H1 (cell line): ENCODE measurements at regions not wholly inside any gene's neighbourhood (a gene's known extent, or its start where the extent isn't known, plus 50 kb on each side); places are given as distances from the start of the nearest gene placed in this dataset.

Source experiments
- BCL11A ChIP-seq, 2 experiments: IDR thresholded peaks; one replicate each; pipeline ENCODE4 v1.6.1; 2011; ENCODE audit warnings: low read depth in 2 of 2, low read length in 2 of 2, mild to moderate bottlenecking in 2 of 2
- CREB1 ChIP-seq: IDR thresholded peaks from 2 replicates; pipeline ENCODE4 v1.6.1; 2012; ENCODE audit warnings: inconsistent platforms
- EGR1 ChIP-seq: IDR thresholded peaks from 2 replicates; pipeline ENCODE4 v1.6.1; 2011; ENCODE audit warnings: low read depth, low read length, borderline replicate concordance
- EP300 ChIP-seq, 2 experiments: IDR thresholded peaks; 1 replicate in 1 of 2; 2 replicates in 1 of 2; pipeline ENCODE4 v1.6.1; 2011 to 2012; ENCODE audit warnings: low read depth in 2 of 2, low read length in 2 of 2, mild to moderate bottlenecking in 2 of 2, borderline replicate concordance in 1 of 2, inconsistent platforms in 1 of 2, moderate library complexity in 1 of 2
- KDM1A ChIP-seq: fragments of 200-600, 300-600 bp; sonication (generic); IDR thresholded peaks from 2 replicates; pipeline ENCODE4 v1.7.1; 2016; ENCODE audit warnings: mild to moderate bottlenecking, low read length, borderline replicate concordance
- MAX ChIP-seq: IDR thresholded peaks from 2 replicates; pipeline ENCODE4 v1.6.1; 2012; ENCODE audit warnings: inconsistent platforms
- POU5F1 ChIP-seq: IDR thresholded peaks from 2 replicates; pipeline ENCODE4 v1.6.1; 2011; ENCODE audit warnings: low read depth, mild to moderate bottlenecking, low read length, moderate library complexity
- RAD21 ChIP-seq, 2 experiments: IDR thresholded peaks in 1 of 2; conservative IDR thresholded peaks in 1 of 2; 2 replicates each; pipeline ENCODE4 v1.6.1; 2011; ENCODE audit warnings: low read depth in 2 of 2, low read length in 2 of 2, improper control_type of control experiment in 1 of 2, inconsistent platforms in 1 of 2, mild to moderate bottlenecking in 1 of 2, moderate library complexity in 1 of 2
- SRF ChIP-seq: IDR thresholded peaks from 2 replicates; pipeline ENCODE4 v1.6.1; 2011; ENCODE audit warnings: mild to moderate bottlenecking, low read depth, low read length, moderate library complexity
- TAF1 ChIP-seq: IDR thresholded peaks from 2 replicates; pipeline ENCODE4 v1.6.1; 2011; ENCODE audit warnings: mild to moderate bottlenecking, low read depth, low read length
- TAF7 ChIP-seq: optimal IDR thresholded peaks from 2 replicates; pipeline ENCODE3; 2011; ENCODE audit warnings: low read depth, mild to moderate bottlenecking, inconsistent platforms, low read length, moderate library complexity, borderline replicate concordance
- TF ChIP-seq, protein P1 (sequence below), 3 experiments: IDR thresholded peaks; 1 replicate in 2 of 3; 2 replicates in 1 of 3; pipeline versions ENCODE4 v1.5.1 to v1.6.1; 2011; ENCODE audit warnings: low read length in 3 of 3, mild to moderate bottlenecking in 3 of 3, inconsistent platforms in 2 of 3, low read depth in 1 of 3, moderate library complexity in 1 of 3; ENCODE audit not compliant: insufficient read depth in 1 of 3; ENCODE audit errors: control extremely low read depth in 1 of 3
- TF ChIP-seq, protein P2 (sequence below): IDR thresholded peaks from 2 replicates; pipeline ENCODE4 v1.6.1; 2011; ENCODE audit warnings: low read depth, mild to moderate bottlenecking, low read length; ENCODE audit not compliant: insufficient read depth

GRCh38 chr2:183951630-183952029 is 646.7 kb upstream of the ZNF804A start:
- TF ChIP-seq, protein P1, sequence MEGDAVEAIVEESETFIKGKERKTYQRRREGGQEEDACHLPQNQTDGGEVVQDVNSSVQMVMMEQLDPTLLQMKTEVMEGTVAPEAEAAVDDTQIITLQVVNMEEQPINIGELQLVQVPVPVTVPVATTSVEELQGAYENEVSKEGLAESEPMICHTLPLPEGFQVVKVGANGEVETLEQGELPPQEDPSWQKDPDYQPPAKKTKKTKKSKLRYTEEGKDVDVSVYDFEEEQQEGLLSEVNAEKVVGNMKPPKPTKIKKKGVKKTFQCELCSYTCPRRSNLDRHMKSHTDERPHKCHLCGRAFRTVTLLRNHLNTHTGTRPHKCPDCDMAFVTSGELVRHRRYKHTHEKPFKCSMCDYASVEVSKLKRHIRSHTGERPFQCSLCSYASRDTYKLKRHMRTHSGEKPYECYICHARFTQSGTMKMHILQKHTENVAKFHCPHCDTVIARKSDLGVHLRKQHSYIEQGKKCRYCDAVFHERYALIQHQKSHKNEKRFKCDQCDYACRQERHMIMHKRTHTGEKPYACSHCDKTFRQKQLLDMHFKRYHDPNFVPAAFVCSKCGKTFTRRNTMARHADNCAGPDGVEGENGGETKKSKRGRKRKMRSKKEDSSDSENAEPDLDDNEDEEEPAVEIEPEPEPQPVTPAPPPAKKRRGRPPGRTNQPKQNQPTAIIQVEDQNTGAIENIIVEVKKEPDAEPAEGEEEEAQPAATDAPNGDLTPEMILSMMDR (IDR thresholded peaks at IDR 0.05; ENCODE audit: control extremely low read depth in 1 of 3, insufficient read depth in 1 of 3, low read depth in 1 of 3, low read length in 3 of 3) = no peak
- no peak for TF ChIP-seq TAF1
- TF ChIP-seq KDM1A = no peak
- TF ChIP-seq BCL11A (IDR thresholded peaks at IDR 0.05; ENCODE audit: low read depth in 2 of 2, low read length in 2 of 2) = no peak
- no peak for TF ChIP-seq POU5F1
- TF ChIP-seq TAF7 = no peak
- TF ChIP-seq SRF = no peak
- TF ChIP-seq RAD21 (IDR thresholded peaks at IDR 0.05 in 1 of 2, conservative IDR thresholded peaks at IDR 0.05 in 1 of 2; ENCODE audit: low read depth in 2 of 2, low read length in 2 of 2) = no peak
- TF ChIP-seq, protein P2, sequence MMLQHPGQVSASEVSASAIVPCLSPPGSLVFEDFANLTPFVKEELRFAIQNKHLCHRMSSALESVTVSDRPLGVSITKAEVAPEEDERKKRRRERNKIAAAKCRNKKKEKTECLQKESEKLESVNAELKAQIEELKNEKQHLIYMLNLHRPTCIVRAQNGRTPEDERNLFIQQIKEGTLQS = no peak
- TF ChIP-seq EGR1 = no peak
- no peak for TF ChIP-seq MAX
- no peak for TF ChIP-seq EP300 (IDR thresholded peaks at IDR 0.05; ENCODE audit: borderline replicate concordance in 1 of 2, low read depth in 2 of 2, low read length in 2 of 2)
- no peak for TF ChIP-seq CREB1
